Esophagus muscularis mucosa (tissue), 4 donors: ENCODE measurements at regions not wholly inside any gene's neighbourhood (a gene's known extent, or its start where the extent isn't known, plus 50 kb on each side); places are given as distances from the start of the nearest gene placed in this dataset.

Experiments
- DNase-seq: peaks from one replicate; pipeline ENCODE4 v3.0.0-alpha.2; 2017; ENCODE audit errors: extremely low spot score
- H3K27ac ChIP-seq, 4 donors: fragments of 200-600 bp; sonication (generic); replicated peaks in 1 of 4; 1 replicate in 3 of 4; 2 replicates in 1 of 4; pipeline ENCODE4 v1.5.1; 2016 to 2019; ENCODE audit warnings: mild to moderate bottlenecking in 1 of 4
- H3K27me3 ChIP-seq, 4 donors: fragments of 200-600 bp; sonication (generic); one replicate each; pipeline versions ENCODE4 v1.5.1 to v1.6.0; 2016 to 2019
- H3K36me3 ChIP-seq, 4 donors: fragments of 200-600 bp; sonication (generic); one replicate each; pipeline ENCODE4 v1.5.1; 2016 to 2019
- H3K4me1 ChIP-seq, 4 donors: fragments of 200-600 bp; sonication (generic); one replicate each; pipeline ENCODE4 v1.5.1; 2016 to 2019
- H3K4me3 ChIP-seq, 4 donors: fragments of 200-600 bp; sonication (generic); 1 replicate in 2 of 4; 2 replicates in 2 of 4; pipeline ENCODE4 v1.5.1; 2016 to 2019; ENCODE audit warnings: mild to moderate bottlenecking in 4 of 4, moderate library complexity in 1 of 4
- H3K9me3 ChIP-seq, 4 donors: fragments of 200-600 bp; sonication (generic); 1 replicate in 3 of 4; 2 replicates in 1 of 4; pipeline ENCODE4 v1.5.1; 2016 to 2019
- EP300 ChIP-seq: sonication (generic); formaldehyde crosslinking; IDR thresholded peaks from one replicate; pipeline ENCODE4 v1.6.1; 2017; ENCODE audit warnings: antibody characterized with exemption
- POLR2A ChIP-seq: fragments of 450-650 bp; IDR thresholded peaks from one replicate; pipeline ENCODE4 v1.6.1; 2017; ENCODE audit warnings: antibody characterized with exemption, moderate library complexity, mild to moderate bottlenecking, low read depth
- POLR2AphosphoS5 ChIP-seq, 2 donors: sonication (generic); formaldehyde crosslinking; IDR thresholded peaks; one replicate each; pipeline ENCODE4 v1.6.1; 2017; ENCODE audit warnings: antibody characterized with exemption in 2 of 2
- WGBS: methylation state at CpG from one replicate; pipeline ENCODE4 v1.1.5; 2018; 5-methylcytosine and 5-hydroxymethylcytosine counted together
- intact Hi-C: fragments of 100-400 bp; cut with DNase I; formaldehyde crosslinking; loops from one replicate; pipeline ENCODE4 v1.15.1; 2023
- TF ChIP-seq, protein P1 (sequence below), 3 experiments: fragments of 200-600 bp in 2 of 3; fragments of 450-650 bp in 1 of 3; sonication (generic) in 2 of 3; IDR thresholded peaks; one replicate each; pipeline ENCODE4 v1.5.1; 2017 to 2019; ENCODE audit warnings: antibody characterized with exemption in 3 of 3, mild to moderate bottlenecking in 2 of 3, moderate library complexity in 1 of 3

DNA sequence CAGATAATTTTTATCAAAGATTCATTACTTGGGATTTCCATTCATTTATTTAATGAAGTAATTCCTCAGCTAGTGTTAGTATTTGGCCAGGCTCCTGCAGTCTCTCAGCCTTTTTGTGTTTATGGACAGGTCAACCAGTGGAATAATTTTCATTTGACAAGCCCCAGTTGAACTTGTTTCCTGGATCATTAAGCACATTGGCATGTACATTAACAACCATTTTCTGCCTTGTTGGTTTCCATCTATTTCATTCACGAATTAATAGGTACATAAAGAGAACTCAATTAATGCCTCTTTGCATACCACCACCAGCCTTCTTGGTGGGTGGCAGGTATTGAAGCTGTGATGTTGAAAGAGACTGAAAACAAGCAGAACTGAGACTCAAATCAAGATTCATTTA is 745.2 kb downstream of the KCNA4 start:
- no peaks in the 10 kb centered on the region for H3K9me3 ChIP-seq
- H3K27ac ChIP-seq: no peak overlapping the region
- 55% methylated on average over 1 of the region's 1 CpG for WGBS
- H3K36me3 ChIP-seq: no peaks in the 10 kb centered on the region
- no peaks in the 10 kb centered on the region for H3K4me1 ChIP-seq
- H3K27me3 ChIP-seq: no peaks in the 10 kb centered on the region
- no peak for TF ChIP-seq EP300
- TF ChIP-seq POLR2AphosphoS5 (IDR thresholded peaks at IDR 0.05): no peak
- no peak for TF ChIP-seq POLR2A
- TF ChIP-seq, protein P1, sequence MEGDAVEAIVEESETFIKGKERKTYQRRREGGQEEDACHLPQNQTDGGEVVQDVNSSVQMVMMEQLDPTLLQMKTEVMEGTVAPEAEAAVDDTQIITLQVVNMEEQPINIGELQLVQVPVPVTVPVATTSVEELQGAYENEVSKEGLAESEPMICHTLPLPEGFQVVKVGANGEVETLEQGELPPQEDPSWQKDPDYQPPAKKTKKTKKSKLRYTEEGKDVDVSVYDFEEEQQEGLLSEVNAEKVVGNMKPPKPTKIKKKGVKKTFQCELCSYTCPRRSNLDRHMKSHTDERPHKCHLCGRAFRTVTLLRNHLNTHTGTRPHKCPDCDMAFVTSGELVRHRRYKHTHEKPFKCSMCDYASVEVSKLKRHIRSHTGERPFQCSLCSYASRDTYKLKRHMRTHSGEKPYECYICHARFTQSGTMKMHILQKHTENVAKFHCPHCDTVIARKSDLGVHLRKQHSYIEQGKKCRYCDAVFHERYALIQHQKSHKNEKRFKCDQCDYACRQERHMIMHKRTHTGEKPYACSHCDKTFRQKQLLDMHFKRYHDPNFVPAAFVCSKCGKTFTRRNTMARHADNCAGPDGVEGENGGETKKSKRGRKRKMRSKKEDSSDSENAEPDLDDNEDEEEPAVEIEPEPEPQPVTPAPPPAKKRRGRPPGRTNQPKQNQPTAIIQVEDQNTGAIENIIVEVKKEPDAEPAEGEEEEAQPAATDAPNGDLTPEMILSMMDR (IDR thresholded peaks at IDR 0.05): no peak
- no peak overlapping the region for H3K4me3 ChIP-seq
- intact Hi-C loops: no loop called here
- DNase-seq: no peak

DNA sequence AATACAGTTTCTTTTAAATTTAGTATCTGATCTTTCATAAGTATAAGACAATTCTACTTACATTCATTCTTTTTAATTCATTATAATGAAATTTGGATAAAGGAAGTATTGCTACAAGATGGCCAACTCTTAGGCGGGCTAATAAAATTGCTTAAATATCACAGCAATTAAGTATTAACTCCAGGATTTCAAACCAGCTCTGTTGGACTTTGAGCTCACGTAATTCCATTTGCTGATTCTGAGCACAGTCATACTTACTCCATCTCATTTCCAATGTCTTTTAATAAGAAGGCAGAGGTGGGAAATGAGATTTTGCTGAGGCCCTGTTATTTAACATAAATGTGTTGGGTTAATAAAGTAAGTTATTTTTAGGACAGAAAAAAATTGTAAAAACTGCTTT is 748.1 kb downstream of the KCNA4 start:
- no peaks in the 10 kb centered on the region for H3K27me3 ChIP-seq
- no peak overlapping the region for H3K4me3 ChIP-seq
- no peak overlapping the region for H3K27ac ChIP-seq
- TF ChIP-seq POLR2AphosphoS5 (IDR thresholded peaks at IDR 0.05): no peak
- TF ChIP-seq POLR2A: no peak
- TF ChIP-seq, protein P1 (IDR thresholded peaks at IDR 0.05): no peak
- TF ChIP-seq EP300: no peak
- no peaks in the 10 kb centered on the region for H3K36me3 ChIP-seq
- no peaks in the 10 kb centered on the region for H3K4me1 ChIP-seq
- intact Hi-C loops: no loop called here
- 87% methylated on average over 2 of the region's 2 CpGs for WGBS
- DNase-seq: no peak
- H3K9me3 ChIP-seq: no peaks in the 10 kb centered on the region

DNA sequence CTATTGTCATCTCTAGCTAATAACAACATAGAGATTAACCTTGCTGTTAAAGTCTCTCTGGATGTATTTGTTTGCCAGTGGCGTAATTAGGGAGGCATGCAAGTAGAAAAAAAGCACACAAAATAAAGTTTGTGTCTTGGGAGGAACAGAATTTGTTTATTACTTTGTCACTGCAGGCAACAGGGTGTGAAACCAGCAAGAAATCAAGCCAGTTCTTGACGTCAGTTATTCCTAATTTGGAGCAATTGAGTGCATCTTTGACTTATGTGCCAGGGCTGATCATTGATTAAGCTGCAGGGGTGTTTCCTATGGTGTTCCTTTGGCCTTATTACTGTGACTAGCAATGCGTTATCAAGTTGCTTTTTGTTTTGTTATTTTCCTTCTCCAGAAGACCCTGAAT is 751.0 kb downstream of the KCNA4 start:
- Histone ChIP-seq H3K27ac (no peak overlapping the region), H3K4me1 (no peaks in the 10 kb centered on the region), H3K9me3 (no peaks in the 10 kb centered on the region), H3K36me3 (no peaks in the 10 kb centered on the region), H3K27me3 (no peaks in the 10 kb centered on the region), H3K4me3 (no peak overlapping the region)
- intact Hi-C loops: no loop called here
- no peak for DNase-seq
- no peak for TF ChIP-seq EP300
- TF ChIP-seq, protein P1 (IDR thresholded peaks at IDR 0.05): no peak
- TF ChIP-seq POLR2A: no peak
- no peak for TF ChIP-seq POLR2AphosphoS5 (IDR thresholded peaks at IDR 0.05)
- WGBS: 72% methylated on average over 3 of the region's 3 CpGs

DNA sequence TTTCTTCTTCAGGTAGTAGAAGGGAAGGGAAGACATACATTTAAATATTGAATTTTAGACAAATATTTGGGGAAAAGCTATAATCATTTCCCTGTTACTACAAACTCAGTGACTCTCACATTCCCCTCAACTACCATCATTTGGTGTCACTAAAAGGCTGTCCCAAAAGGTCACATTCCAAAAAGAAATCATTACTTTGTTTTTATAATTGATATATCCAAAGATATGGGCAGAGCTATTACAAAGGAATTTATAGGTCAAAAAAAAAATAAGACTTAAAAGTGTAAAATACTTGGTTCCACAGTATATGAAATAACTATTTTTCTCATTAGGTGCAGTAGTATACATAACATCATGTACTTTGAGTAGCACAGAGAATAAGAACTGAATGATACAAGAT is 751.4 kb downstream of the KCNA4 start:
- Histone ChIP-seq H3K36me3 (no peaks in the 10 kb centered on the region), H3K27ac (no peak overlapping the region), H3K9me3 (no peaks in the 10 kb centered on the region), H3K4me3 (no peak overlapping the region), H3K4me1 (no peaks in the 10 kb centered on the region), H3K27me3 (no peaks in the 10 kb centered on the region)
- no peak for DNase-seq
- TF ChIP-seq POLR2AphosphoS5 (IDR thresholded peaks at IDR 0.05) (no peak), EP300 (no peak), POLR2A (no peak)
- TF ChIP-seq, protein P1 (IDR thresholded peaks at IDR 0.05): no peak
- intact Hi-C loops: no loop called here

DNA sequence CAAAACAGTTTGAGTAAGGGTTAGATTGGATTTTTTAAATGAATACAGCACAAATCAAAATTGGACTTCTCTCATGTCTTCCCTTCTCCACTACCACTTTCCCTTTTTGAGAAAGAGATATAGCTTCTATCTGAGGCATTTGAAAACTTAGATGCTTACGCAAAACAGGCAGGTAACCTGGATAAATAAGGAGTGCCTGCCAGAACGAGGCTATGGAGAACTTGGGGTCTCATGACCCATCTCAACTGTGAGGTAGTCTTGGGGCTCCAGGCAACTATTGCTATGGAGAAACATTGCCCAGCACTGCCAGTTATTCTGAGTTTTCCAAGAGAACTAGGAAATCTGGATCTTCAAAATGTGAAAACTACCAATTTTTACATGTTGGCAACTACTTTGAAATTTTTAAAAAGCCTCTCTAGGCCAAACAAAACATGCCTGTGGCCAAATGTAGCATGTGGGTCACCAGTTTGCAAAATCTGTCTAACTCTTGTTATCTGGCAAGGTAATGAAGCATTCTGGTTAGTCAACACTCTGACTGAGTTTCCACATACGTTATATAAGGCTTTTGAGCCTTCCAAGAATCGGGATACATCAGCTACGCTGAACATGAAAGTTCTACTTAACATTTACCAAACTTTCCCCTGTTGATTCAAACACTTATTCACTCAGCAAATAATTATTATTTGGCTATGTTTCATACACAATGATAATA is 752.7 kb downstream of the KCNA4 start:
- Histone ChIP-seq H3K36me3 (no peaks in the 10 kb centered on the region), H3K27me3 (no peaks in the 10 kb centered on the region), H3K27ac (no peak overlapping the region), H3K4me3 (no peak overlapping the region), H3K4me1 (no peaks in the 10 kb centered on the region), H3K9me3 (no peaks in the 10 kb centered on the region)
- intact Hi-C loops: no loop called here
- WGBS: 88% methylated on average over 5 of the region's 5 CpGs
- TF ChIP-seq POLR2AphosphoS5 (IDR thresholded peaks at IDR 0.05) (no peak), EP300 (no peak), POLR2A (no peak)
- TF ChIP-seq, protein P1 (IDR thresholded peaks at IDR 0.05): no peak
- DNase-seq: no peak
